Muscle of arm (tissue), 1 donor: ENCODE measurements at regions not wholly inside any gene's neighbourhood (a gene's known extent, or its start where the extent isn't known, plus 50 kb on each side); places are given as distances from the start of the nearest gene placed in this dataset.
A peak's percentile ranks its signal among the peaks of the same experiment; 100 is the strongest.

Experiments used
- DNase-seq: peaks from one replicate; pipeline ENCODE4 v3.0.0-alpha.2; 2013

GRCh38 chr2:217477583-217477982, 525.2 kb downstream of the TNS1 start:
- DNase-seq = no peak

GRCh38 chr2:217475791-217476190, 527.0 kb downstream of the TNS1 start:
- DNase-seq = no peak

- no peak for DNase-seq
Observed at GRCh38 chr2:217475101-217475500, 527.7 kb downstream of the TNS1 start.

- DNase-seq = no peak
Observed at GRCh38 chr2:217471319-217471718, 531.5 kb downstream of the TNS1 start.

GRCh38 chr2:217469203-217469810, 533.5 kb downstream of the TNS1 start:
- no peak for DNase-seq

- DNase-seq = no peak
Observed at GRCh38 chr2:217468042-217468830, 534.6 kb downstream of the TNS1 start.

- peak; percentile 34 for DNase-seq
Observed at GRCh38 chr2:217467331-217467730, 535.5 kb downstream of the TNS1 start.

- no peak for DNase-seq
Observed at GRCh38 chr2:217466805-217467204, 536.0 kb downstream of the TNS1 start.

GRCh38 chr2:217466104-217466503, 536.7 kb downstream of the TNS1 start:
- DNase-seq = no peak

- DNase-seq = no peak
Observed at GRCh38 chr2:217465100-217465499, 537.7 kb downstream of the TNS1 start.

- no peak for DNase-seq
Observed at GRCh38 chr2:217463402-217464075, 539.3 kb downstream of the TNS1 start.

- DNase-seq = peak; percentile 55
Observed at GRCh38 chr2:217462121-217462520, 540.7 kb downstream of the TNS1 start.

GRCh38 chr2:217461674-217462073, 541.1 kb downstream of the TNS1 start:
- no peak for DNase-seq

GRCh38 chr2:217459680-217460405, 543.0 kb downstream of the TNS1 start:
- no peak for DNase-seq

- no peak for DNase-seq
Observed at GRCh38 chr2:217459016-217459415, 543.8 kb downstream of the TNS1 start.

- no peak for DNase-seq
Observed at GRCh38 chr2:217456016-217456415, 546.8 kb downstream of the TNS1 start.

GRCh38 chr2:217452928-217453327, 549.9 kb downstream of the TNS1 start:
- DNase-seq = no peak

- DNase-seq = no peak
Observed at GRCh38 chr2:217451666-217452065, 551.1 kb downstream of the TNS1 start.

GRCh38 chr2:217449444-217449843, 553.4 kb downstream of the TNS1 start:
- DNase-seq = no peak

- DNase-seq = no peak
Observed at GRCh38 chr2:217448860-217449259, 553.9 kb downstream of the TNS1 start.

- no peak for DNase-seq
Observed at GRCh38 chr2:217445723-217446122, 557.1 kb downstream of the TNS1 start.

GRCh38 chr2:217444932-217445331, 557.9 kb downstream of the TNS1 start:
- no peak for DNase-seq
